SH-SY5Y (cell line): ENCODE measurements at regions not wholly inside any gene's neighbourhood (a gene's known extent, or its start where the extent isn't known, plus 50 kb on each side); places are given as distances from the start of the nearest gene placed in this dataset.

Experiments used
- GATA2 ChIP-seq: IDR thresholded peaks from 2 replicates; pipeline ENCODE4 v1.6.1; 2011; ENCODE audit warnings: mild to moderate bottlenecking, low read depth, low read length
- GATA3 ChIP-seq: IDR thresholded peaks from 2 replicates; pipeline ENCODE4 v1.6.1; 2011; ENCODE audit warnings: low read depth, mild to moderate bottlenecking, low read length, moderate library complexity

DNA sequence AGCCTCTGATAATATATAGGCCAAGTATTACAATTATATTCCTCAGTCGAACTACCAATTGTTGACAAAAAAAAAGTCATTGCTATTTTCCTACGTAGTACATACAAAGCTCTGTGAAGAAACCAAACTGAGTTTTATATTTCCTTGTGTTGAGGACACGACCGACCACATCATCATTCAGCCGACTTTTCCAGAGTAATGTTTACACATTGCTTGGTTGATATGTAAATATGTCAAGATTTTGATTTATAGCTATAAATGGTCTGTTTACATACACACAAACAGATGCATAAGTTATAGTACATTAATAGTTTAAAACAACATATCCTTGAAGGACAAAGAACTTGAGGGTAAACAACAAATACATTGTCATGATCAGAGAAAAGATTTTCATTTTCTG is 121.5 kb downstream of the CRPPA start:
- TF ChIP-seq GATA2 (no peak), GATA3 (no peak)

GRCh38 chr7:16298221-16298620 is 123.1 kb downstream of the CRPPA start:
- no peak for TF ChIP-seq GATA2

DNA sequence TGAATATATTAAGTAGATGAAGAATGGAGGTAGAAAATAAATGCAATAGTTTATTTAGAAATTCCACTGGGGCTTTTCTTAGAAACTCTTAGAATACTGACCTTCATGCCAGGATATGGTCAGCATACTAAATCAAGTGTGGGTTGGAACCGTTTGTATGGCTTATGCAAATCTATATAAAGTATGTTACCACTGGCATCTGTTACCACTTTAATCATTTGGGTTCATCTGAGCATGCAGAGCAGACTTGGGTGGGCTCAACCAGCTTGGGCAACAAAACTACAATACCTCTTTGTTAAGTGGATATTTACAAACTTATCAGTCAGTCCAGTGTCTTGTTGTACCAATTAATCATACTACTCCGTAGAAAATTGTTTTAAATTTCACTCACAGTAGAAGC is 125.8 kb downstream of the CRPPA start:
- no peak for TF ChIP-seq GATA3
- no peak for TF ChIP-seq GATA2

DNA sequence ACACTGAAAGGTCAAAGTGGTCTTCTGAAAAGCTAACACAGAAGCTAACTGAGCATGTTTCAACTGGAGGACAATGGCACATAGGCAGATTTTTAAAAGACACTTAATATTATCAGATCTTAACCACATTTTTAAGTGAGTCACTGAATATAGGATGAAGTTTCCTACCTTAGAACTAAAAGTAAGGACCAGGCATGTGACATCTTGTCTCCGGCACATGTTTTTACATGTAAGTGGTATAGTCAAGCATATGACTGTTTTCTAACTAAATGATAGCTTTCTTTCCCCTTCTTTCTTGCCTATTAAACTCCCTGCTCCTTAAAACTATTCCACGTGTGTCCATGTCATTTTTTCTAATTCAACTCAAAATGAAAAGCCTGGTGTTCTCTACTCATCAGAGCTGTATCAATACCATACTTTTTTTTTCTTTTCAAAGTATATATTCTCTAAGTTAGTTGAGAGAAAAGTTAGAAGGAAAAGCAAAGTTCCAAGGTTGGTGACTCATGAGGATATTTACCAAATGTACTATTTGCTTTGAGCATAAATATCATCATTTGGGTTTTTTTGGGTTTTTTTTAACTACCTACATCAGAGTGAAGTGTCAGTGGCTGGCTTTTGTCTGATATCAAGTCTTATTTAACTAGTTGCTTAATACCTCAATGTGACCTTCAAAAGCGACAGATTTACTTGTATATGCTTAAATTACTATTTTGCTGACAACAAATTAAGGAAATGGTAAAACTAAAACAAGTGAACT is 127.5 kb downstream of the CRPPA start:
- TF ChIP-seq GATA3 = no peak
- no peak for TF ChIP-seq GATA2

DNA sequence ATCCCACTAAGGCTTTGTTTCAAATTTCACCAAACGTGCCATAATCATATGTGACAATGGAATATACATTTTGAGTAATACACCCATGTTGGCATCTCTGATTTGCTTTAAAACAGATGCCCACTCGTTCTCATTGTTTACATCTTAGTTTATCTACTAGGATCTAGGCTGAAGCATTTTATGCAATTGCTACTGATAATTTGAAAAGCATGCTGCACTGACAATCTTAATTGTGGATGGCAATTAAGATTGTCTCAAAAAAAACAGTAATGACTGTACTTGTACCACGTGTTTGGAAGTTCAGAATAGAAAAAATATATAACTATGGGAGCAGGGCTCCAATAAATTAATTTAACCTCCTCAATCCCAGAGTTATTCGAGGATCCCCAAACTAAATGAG is 136.8 kb downstream of the CRPPA start:
- TF ChIP-seq GATA2 (no peak; the same call in 1 of the 2 replicates), GATA3 (no peak)

DNA sequence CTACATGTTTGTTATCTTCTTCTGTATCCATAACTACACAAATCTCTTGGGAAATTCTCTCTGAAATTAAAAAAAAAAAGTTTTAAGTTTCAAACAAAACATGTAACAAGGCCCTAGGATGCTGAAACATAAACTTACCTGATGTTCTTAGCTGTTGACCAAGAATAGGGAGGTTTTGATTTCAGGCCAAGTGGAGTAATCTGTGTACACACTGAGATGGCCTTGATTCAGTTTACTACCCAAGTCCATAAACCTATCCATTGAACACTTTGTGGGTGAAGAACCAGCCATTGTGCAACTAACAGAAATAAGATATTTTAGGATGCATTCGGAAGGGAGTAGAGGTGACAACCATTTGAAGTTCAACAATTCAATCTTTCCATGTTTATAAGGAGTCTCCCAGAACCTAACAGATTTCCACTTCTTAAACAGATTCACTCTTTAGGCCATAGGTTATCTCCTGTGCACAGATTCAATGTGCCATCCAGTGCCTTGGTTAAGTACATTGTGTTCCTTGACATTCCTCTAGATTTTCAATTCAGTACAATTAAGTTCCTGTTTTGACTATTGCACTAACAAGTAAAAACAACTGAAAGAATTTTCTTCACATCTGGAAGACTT is 143.1 kb downstream of the CRPPA start:
- no peak for TF ChIP-seq GATA3
- no peak for TF ChIP-seq GATA2

DNA sequence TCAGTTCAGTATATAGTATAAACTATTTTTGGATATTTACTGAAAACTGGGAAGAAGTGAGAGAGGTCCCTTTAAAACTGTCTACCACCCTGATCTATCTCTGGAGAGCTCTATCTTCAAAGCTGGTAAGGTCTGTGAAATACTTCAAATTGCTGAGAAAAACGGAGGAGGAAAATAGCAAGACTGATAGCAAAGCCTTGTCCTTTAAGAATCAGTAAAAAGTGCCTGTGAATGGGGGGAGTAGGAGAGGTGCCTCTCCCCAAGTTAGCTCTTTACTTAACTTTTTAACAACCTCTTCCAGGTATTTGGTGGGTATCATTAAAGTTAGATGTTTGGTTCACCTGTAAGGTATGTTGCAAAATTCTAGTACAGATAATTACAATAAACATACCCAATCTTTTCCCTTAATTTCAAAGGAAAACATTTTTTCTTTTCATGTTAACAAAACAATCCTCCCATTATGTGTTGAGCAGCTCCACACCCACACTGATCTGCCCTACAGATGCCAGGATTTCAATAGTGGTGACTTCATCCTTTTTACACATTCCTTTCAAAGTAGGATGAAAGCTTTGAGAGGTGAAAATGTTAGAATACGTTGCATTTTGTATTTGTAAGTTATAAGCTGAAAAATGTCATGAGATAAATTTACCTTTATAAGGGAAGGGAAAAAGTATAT is 149.2 kb downstream of the CRPPA start:
- TF ChIP-seq GATA2 = no peak
- TF ChIP-seq GATA3 = no peak

DNA sequence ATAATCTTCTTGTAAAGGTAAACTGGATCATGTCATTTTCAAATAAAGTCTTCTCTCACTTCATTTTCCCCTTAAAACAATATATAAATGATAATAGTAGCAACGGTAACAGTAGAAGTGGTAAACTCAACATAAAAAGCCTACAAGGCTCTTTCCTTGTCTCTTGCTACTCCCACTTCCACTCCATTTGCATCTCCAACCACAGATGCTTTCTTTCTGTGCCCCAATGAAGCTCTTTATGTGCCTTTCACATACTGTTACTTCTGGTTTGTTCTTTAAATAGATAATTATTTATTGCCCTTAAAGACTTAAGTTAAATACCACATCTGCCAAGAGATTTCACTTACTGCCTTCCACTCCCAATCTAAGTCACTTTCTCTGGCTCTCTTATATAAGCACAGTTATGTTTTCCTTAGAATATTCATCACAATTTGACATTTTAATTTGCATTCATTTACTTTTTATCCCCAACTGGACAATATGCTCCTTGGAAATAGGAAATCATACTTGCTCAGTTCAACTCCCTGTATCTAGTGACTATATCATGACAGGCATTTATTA is 149.9 kb downstream of the CRPPA start:
- TF ChIP-seq GATA2 (no peak), GATA3 (no peak)

- TF ChIP-seq GATA3 (no peak), GATA2 (no peak)
Observed at GRCh38 chr7:16270844-16271243, 150.5 kb downstream of the CRPPA start.

DNA sequence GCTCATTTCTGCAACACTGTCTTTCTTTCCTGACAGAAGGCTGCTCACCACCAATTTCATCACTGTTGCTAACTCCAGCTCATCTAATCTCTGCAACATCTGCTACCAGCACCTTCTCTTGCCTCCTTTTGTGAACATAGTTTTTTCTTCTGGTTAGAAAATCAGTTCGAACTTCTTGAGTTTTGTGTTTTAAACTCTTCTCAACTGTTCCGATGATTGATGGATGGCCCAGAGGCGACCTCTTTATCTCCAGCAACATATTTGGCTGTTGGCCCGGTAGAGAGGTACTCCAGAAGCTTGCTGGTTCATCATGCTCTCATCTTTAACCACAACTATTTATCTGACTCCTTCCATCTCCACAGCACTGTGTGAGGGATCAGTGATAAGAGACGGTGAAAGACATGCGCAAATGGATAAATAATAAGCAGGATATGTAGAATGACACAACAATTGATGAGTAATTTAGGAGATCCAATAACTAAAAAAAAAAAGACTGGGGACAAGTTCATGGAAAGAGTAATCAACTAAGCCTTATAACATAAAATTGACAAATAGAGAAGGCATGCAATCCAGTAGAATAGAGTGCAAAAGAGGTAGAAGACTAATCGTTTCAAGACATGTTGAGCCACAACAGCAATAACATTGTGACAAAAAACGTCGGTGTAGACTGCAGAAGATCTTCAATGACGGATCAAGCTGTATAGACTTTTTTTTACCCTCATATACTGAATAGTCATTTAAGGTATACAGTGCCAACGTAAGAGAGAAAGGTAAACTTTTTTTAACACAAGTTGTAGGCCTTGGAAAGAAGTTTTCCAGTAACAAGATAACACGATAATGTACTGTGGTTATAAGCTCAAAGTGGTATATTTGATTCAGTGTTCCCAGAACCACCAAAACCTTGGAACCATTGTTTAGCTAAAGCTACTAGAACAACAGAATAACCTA is 152.2 kb downstream of the CRPPA start:
- TF ChIP-seq GATA2 = peak; percentile 18; the same call in 1 of the 2 replicates
- no peak for TF ChIP-seq GATA3

- TF ChIP-seq GATA2 (no peak), GATA3 (no peak)
Observed at GRCh38 chr7:16267953-16268820, 153.2 kb downstream of the CRPPA start.

DNA sequence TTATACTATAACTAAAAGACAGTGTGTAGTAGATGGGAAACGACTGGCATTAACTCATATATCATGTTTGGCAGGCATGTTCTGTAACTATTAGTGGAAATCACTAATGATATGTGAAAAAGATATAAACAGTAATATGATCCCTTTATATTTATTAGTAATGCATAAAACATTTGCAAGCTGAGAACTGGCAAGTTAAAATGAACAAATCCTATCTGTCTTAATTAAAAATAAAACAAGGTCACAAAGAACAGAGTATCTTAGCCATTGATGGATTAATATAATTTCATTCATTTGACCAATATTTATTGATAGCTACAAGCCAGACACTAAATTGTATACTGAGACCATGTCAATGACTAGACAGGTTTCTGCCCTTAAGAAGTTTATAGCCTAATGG is 154.5 kb downstream of the CRPPA start:
- TF ChIP-seq GATA2 = no peak

DNA sequence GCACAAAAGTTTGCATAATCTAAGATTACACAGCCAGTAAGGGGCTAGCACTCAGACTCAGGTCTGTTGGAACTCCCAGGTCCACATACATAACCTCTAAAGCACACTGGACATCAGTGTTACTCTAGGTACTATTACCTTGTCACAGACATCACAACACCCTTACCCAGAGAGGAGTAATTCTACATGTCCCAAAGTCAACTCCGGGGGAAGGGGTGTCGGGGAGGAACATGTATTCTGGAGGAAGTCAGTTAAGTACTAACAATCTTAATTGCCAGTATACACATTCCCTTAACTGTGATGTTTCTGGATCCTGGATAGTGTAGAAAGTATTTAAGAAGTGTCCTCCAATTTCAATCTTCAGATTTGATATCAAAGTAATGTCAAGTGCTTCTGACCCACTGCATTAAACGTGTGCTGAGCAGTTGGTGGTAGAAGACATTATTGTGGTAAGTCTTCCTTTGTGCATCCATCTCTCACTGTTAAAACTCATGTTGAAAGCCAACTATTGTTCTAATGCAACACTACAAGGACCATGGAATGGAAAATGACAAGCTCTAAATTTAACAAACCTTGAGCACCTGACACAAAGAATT is 155.4 kb downstream of the CRPPA start:
- TF ChIP-seq GATA2 = no peak
- no peak for TF ChIP-seq GATA3
